SH-SY5Y (cell line): ENCODE measurements at regions not wholly inside any gene's neighbourhood (a gene's known extent, or its start where the extent isn't known, plus 50 kb on each side); places are given as distances from the start of the nearest gene placed in this dataset.

Experiments
- GATA2 ChIP-seq: IDR thresholded peaks from 2 replicates; pipeline ENCODE4 v1.6.1; 2011; ENCODE audit warnings: mild to moderate bottlenecking, low read depth, low read length
- GATA3 ChIP-seq: IDR thresholded peaks from 2 replicates; pipeline ENCODE4 v1.6.1; 2011; ENCODE audit warnings: low read depth, mild to moderate bottlenecking, low read length, moderate library complexity

DNA sequence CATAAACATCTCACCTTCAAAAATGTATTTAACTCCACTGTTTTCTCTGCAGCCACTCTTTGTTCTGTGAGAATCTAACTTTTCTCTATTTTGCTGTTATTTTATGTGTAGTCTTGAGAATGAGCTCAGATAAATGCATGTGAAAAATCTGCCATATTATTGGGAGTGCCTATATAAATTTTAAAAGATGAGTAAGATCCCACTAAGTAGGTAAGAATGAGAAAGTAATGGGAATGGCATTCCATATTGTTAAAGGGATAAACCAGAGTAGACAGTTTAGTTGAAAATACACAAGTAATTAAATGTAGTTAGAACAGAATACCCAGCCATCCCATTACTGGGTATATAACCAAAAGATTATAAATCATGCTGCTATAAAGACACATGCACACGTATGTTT lies 817.2 kb downstream of the FAM181B start:
- TF ChIP-seq GATA3 = no peak
- TF ChIP-seq GATA2 = no peak

GRCh38 chr11:81915045-81915444 lies 818.6 kb downstream of the FAM181B start:
- TF ChIP-seq GATA2 = no peak
- no peak for TF ChIP-seq GATA3

DNA sequence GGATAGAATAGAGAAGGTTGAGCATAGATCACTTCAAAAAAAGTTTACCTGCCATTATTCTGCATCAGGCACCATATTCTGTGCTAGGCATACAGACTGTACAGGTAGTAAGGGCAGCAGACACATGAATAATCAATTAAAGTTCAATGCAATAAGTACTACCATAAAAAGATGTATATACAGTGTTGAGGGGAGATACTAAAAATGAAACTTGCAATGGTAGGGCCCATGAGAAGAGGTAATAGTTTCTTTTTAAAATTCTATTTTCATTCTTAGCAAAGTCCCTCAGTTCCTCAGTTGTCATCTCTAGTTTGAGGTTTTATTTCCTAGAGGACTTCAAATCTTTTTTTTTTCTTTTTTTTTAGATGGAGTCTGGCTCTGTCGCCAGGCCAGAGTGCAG lies 819.9 kb downstream of the FAM181B start:
- TF ChIP-seq GATA3 (no peak), GATA2 (no peak)

- TF ChIP-seq GATA2 = no peak
Observed at GRCh38 chr11:81907996-81908395, 825.7 kb downstream of the FAM181B start.

GRCh38 chr11:81899156-81899555 lies 834.5 kb downstream of the FAM181B start:
- TF ChIP-seq GATA3 (no peak), GATA2 (no peak)

DNA sequence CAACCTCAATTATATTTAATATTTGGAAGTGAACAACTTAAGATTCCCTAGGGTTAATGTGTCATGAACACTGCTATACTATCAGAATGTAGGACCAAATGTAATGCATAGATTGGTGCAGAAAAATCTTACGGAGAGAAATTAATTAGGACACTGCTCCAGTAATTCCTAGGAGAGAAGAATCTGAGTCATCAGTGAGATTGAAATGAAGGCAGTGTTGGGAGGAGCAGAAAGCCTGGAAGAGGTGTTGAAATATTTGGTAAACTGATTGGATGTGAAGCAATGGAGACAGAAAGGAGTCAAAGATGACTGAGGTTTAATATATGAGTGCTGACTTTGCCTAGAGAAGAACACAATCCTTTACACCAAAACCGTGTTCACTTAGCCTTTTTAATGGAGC lies 836.0 kb downstream of the FAM181B start:
- no peak for TF ChIP-seq GATA2
- TF ChIP-seq GATA3 = no peak

DNA sequence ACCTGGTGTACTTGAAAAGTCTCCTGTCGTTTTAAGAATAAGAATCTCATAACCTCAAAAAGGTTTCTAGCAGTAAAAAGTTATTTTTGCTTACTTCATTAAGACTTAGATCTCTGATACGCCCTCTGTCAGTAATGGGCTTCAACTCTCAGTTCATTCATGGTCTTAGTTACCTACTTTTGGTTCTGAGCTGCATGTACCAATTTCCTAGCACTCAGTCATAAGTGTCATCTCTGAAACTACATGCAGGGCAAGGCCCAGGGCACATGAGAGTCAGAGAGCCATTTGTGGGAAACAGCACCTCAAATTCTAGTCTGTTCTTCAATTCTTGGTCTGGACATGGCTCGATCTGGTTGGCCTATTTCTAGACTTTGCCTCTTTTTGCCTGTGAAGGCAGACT lies 838.4 kb downstream of the FAM181B start:
- TF ChIP-seq GATA2 (no peak), GATA3 (no peak)

- TF ChIP-seq GATA3 (no peak), GATA2 (no peak)
Observed at GRCh38 chr11:81892770-81893635, 840.7 kb downstream of the FAM181B start.

DNA sequence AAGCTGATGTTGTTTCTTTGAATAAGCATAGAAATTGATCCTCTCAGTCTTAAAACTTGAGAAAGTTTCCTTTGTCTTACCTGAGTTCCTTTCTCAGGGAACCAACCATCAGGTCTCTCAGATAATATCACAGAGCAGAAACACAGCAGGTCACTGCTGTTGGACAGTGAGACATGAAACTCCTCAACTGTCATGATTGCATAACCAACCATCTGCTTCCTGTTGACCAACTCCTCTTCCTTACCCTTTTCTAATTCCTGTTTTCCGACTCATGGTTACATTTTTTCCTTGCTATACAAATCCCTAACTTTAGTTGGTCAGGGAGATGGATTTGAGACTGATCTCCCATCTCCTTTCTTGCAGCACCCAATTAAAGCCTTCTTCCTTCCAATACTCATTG lies 845.3 kb downstream of the FAM181B start:
- TF ChIP-seq GATA3 = no peak
- no peak for TF ChIP-seq GATA2

DNA sequence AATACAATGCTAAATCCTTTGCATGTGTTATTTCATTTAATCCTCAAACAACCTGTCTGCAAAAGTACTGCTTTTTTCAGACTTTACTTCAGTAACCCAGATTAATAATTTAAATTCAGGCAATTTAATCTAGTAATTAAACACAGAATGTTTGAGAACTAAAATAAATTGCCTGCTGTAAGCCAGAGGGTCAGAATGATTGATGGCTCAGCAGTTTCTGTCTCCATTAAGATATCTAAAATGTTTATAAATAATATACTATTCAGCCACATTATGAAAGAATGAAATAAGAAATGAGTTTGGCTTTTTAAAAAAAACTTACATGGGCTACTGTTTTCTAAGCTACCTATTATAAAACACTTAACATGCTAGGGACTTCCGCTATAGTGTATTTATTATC lies 846.0 kb downstream of the FAM181B start:
- TF ChIP-seq GATA2 (no peak), GATA3 (no peak)

DNA sequence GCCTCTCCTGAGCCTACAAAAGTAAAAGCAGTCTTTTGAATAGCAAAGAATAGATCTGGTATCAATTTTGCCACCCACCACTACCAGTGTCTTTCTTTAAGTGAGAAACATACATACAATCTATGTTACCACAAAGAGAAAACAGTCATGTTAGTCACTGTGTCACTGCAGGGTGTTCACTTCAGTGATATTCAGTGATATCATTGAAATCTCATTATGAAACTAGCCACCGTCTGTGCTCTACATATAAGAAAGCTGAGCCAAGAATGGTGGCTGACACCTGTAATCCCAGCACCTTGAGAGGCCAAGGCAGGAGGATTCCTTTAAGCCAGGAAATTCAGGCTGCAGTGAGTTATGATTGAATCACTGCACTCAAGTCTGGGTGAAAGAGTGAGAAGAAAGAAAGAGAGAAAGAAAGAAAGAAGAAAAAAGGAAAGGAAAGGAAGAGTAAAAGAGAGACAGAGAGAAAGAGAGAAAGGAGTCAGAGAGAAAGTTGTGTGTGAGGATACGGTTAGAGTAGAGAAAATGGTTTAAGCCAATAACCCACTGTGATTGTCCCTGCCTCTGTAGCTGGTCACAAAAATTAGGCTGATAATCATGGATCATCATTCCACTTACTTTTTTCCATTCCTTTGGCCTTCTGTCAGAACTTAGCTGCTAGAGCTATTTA lies 847.1 kb downstream of the FAM181B start:
- TF ChIP-seq GATA3 (no peak), GATA2 (no peak)

GRCh38 chr11:81874635-81875034 lies 859.0 kb downstream of the FAM181B start:
- TF ChIP-seq GATA2 (no peak), GATA3 (no peak)

DNA sequence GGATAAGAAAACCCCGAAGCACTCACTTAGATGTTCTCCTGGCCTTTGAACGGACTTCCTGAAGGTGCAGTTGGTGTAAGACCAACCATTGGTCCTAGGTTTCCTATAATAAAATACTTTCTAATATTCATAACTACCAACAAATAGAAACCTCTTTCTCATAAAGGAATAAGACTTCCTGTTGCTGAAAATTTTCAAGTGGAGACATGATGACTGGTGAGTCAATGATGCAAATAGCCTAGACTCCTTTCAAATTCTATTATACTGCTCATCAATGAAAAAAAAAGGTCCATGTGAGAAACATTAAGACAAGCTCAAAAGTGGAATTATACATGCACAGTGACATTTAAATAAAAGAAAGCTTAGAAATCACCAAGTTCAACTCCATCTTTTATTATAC lies 862.8 kb downstream of the FAM181B start:
- TF ChIP-seq GATA2 (no peak), GATA3 (no peak)

- TF ChIP-seq GATA2 (no peak), GATA3 (no peak)
Observed at GRCh38 chr11:81870066-81870412, 863.6 kb downstream of the FAM181B start.
